Heart right ventricle (tissue), 16 donors: ENCODE measurements at regions not wholly inside any gene's neighbourhood (a gene's known extent, or its start where the extent isn't known, plus 50 kb on each side); places are given as distances from the start of the nearest gene placed in this dataset.
A peak's percentile ranks its signal among the peaks of the same experiment; 100 is the strongest.

ENCODE experiments used
- ATAC-seq, 8 donors: fragments of 200-7000 bp; cut with Tn5 transposase; one replicate each; pipeline ENCODE4 v1.9.1; 2020; ENCODE audit warnings: mild to moderate bottlenecking in 8 of 8, moderate library complexity in 8 of 8, moderate number of reproducible peaks in 1 of 8
- DNase-seq, 2 donors: peaks; one replicate each; pipeline ENCODE4 v3.0.0-alpha.2; 2020
- H3K27ac ChIP-seq, 10 donors: fragments of 200-600 bp; sonication (generic) in 2 of 10; one replicate each; pipeline versions ENCODE4 v1.5.0 to v1.8.0; 2020 to 2022; ENCODE audit warnings: mild to moderate bottlenecking in 3 of 10
- H3K27me3 ChIP-seq, 7 donors: fragments of 200-600 bp; one replicate each; pipeline ENCODE4 v1.8.0; 2021 to 2022; ENCODE audit warnings: mild to moderate bottlenecking in 2 of 7
- H3K36me3 ChIP-seq, 9 donors: fragments of 200-600 bp; sonication (generic) in 1 of 9; one replicate each; pipeline versions ENCODE4 v1.5.0 to v1.8.0; 2020 to 2022; ENCODE audit warnings: mild to moderate bottlenecking in 2 of 9
- H3K4me1 ChIP-seq, 9 donors: fragments of 200-600 bp; sonication (generic) in 1 of 9; one replicate each; pipeline versions ENCODE4 v1.5.0 to v1.8.0; 2020 to 2022; ENCODE audit warnings: mild to moderate bottlenecking in 4 of 9
- H3K4me3 ChIP-seq, 10 donors: fragments of 200-600 bp; sonication (generic) in 2 of 10; one replicate each; pipeline versions ENCODE4 v1.5.0 to v1.8.0; 2020 to 2022; ENCODE audit warnings: mild to moderate bottlenecking in 7 of 10, moderate library complexity in 2 of 10
- H3K9me3 ChIP-seq, 11 donors: fragments of 200-600 bp in 10 of 11; sonication (generic) in 2 of 11; one replicate each; pipeline versions ENCODE4 v1.5.0 to v1.8.0; 2013 to 2022; ENCODE audit warnings: mild to moderate bottlenecking in 2 of 11, control low read depth in 1 of 11, moderate library complexity in 1 of 11
- CTCF ChIP-seq, 9 donors: fragments of 200-600 bp; sonication (generic) in 2 of 9; IDR thresholded peaks; one replicate each; pipeline versions ENCODE4 v1.5.0 to v1.8.0; 2021 to 2022; ENCODE audit warnings: antibody characterized with exemption in 9 of 9, mild to moderate bottlenecking in 5 of 9, moderate library complexity in 1 of 9
- WGBS, 2 donors: extraction: QIAGEN DNeasy Blood & Tissue Kit; methylation state at CpG; one replicate each; pipeline ENCODE4 v1.1.7; 2013; ENCODE audit warnings: inconsistent platforms in 1 of 2; 5-methylcytosine and 5-hydroxymethylcytosine counted together
- intact Hi-C, 10 donors: fragments of 100-400 bp; cut with DNase I; formaldehyde crosslinking; loops; one replicate each; pipeline versions ENCODE4 v1.11.1 to v1.14.2; 2022
- donor health status: Arrhythmogenic right ventricular cardiomyopathy.
- donor health status: ischemic (EF 13 %, LVEDD 7.1; RV severe dilation, severe dysfunction).
- donor health status: healthy with polysubstance abuse.
- donor health status: DM: no; HTN: yes; CAD: no.
- donor health status: DM: no; HTN: no; CAD: no.
- donor health status: ischemic (EF 25% LVEDD 6.9; RV normal size, moderate dysfunction).
- donor health status: ischemic (EF 25% LVEDD 5.7; RV mildly dilated, moderate dysfunction).
- donor health status: healthy.
- donor health status: DM: yes; HTN: yes; CAD: no.
- donor health status: Ischemic cardiomyopathy.
- donor health status: ischemic (EF 35%, LVEDD 5.7; RV mildly dilated, moderate dysfunction).
- donor health status: nonischemic (EF 11% LVEDD 7.7; RV severe dilation, severe dysfunction).
- donor health status: DM: yes; HTN: yes; CAD: no.
- donor health status: PGD.
- donor health status: ischemic (EF 29% LVEDD 5.4; RV normal size, mild dysfunction).
- donor health status: nonischemic (EF 23%, LVEDD 6.1; RV moderate dilation, normal function).

GRCh38 chr10:28914701-28915100 is 237.4 kb downstream of the BAMBI start:
- Histone ChIP-seq H3K9me3 (no peaks in the 10 kb centered on the region), H3K4me3 (no peak overlapping the region), H3K36me3 (no peaks in the 10 kb centered on the region), H3K27me3 (no peaks in the 10 kb centered on the region), H3K27ac (no peak overlapping the region), H3K4me1 (peaks cover 0 to 6% (median 0%) of the 10 kb centered on the region in 9 donors)
- intact Hi-C loops: no loop called here
- no peak for TF ChIP-seq CTCF (IDR thresholded peaks at IDR 0.05)
- DNase-seq (no peak), ATAC-seq (no peak)
- 64 to 70% methylated on average over 3 of the region's 3 CpGs for WGBS, 2 donors

- Histone ChIP-seq H3K4me3 (peak overlapping the region in 1 of 10 donors; percentile 3), H3K27ac (peak overlapping the region in 1 of 10 donors; percentile 25), H3K27me3 (no peaks in the 10 kb centered on the region), H3K9me3 (no peaks in the 10 kb centered on the region), H3K4me1 (peaks cover 0 to 3% (median 0%) of the 10 kb centered on the region in 9 donors), H3K36me3 (no peaks in the 10 kb centered on the region)
- no peak for TF ChIP-seq CTCF (IDR thresholded peaks at IDR 0.05)
- intact Hi-C loops: no loop called here
- WGBS, 2 donors: 45 to 60% methylated on average over 9 of the region's 9 CpGs
- ATAC-seq: peak in 4 of 8 donors; percentile 55 to 82 (median 65)
- no peak for DNase-seq
These were observed 238.8 kb downstream of the BAMBI start for GRCh38 chr10:28915989-28916588.

GRCh38 chr10:28920091-28920490 is 242.8 kb downstream of the BAMBI start:
- no peak overlapping the region for H3K27ac ChIP-seq

GRCh38 chr10:28922127-28922526 is 244.8 kb downstream of the BAMBI start:
- Histone ChIP-seq H3K4me1 (peaks cover 0 to 10% (median 0%) of the 10 kb centered on the region in 9 donors), H3K36me3 (no peaks in the 10 kb centered on the region), H3K4me3 (no peak overlapping the region), H3K27ac (no peak overlapping the region), H3K27me3 (peaks cover 0 to 12% (median 4%) of the 10 kb centered on the region in 7 donors), H3K9me3 (no peaks in the 10 kb centered on the region)
- no peak for DNase-seq
- intact Hi-C loops: no loop called here
- 98% methylated on average over 2 of the region's 2 CpGs for WGBS, 2 donors
- TF ChIP-seq CTCF (IDR thresholded peaks at IDR 0.05): no peak
- ATAC-seq: no peak

More at GRCh38 chr10:28920091-28920490, 242.8 kb downstream of the BAMBI start:
- Histone ChIP-seq H3K36me3 (no peaks in the 10 kb centered on the region), H3K4me1 (peaks cover 0 to 4% (median 0%) of the 10 kb centered on the region in 9 donors), H3K9me3 (no peaks in the 10 kb centered on the region), H3K27me3 (peaks cover 0 to 10% (median 4%) of the 10 kb centered on the region in 7 donors), H3K4me3 (no peak overlapping the region)
- DNase-seq: no peak
- TF ChIP-seq CTCF (IDR thresholded peaks at IDR 0.05): no peak
- intact Hi-C loops: no loop called here
- ATAC-seq: no peak
- WGBS, 2 donors: 84 to 94% methylated on average over 3 of the region's 3 CpGs
